SK-N-MC (cell line): ENCODE measurements at regions not wholly inside any gene's neighbourhood (a gene's known extent, or its start where the extent isn't known, plus 50 kb on each side); places are given as distances from the start of the nearest gene placed in this dataset.

Source experiments
- EZH2 ChIP-seq: fragments of 200-600 bp; sonication (generic); IDR thresholded peaks from one replicate; pipeline ENCODE4 v1.6.1; 2017; ENCODE audit warnings: antibody characterized with exemption
- FOXP2 ChIP-seq: optimal IDR thresholded peaks from 2 replicates; pipeline ENCODE3; 2011; ENCODE audit warnings: mild to moderate bottlenecking, moderate library complexity; ENCODE audit not compliant: insufficient read depth; ENCODE audit errors: extremely low read length, control extremely low read depth
- POLR2AphosphoS5 ChIP-seq: IDR thresholded peaks from 2 replicates; pipeline ENCODE4 v1.6.1; 2012; ENCODE audit warnings: mild to moderate bottlenecking, low read depth, low read length, borderline replicate concordance

- TF ChIP-seq POLR2AphosphoS5, result no peak
- no peak for TF ChIP-seq EZH2
- TF ChIP-seq FOXP2, result no peak
Observed at GRCh38 chr10:44781131-44781530, 130.0 kb upstream of the TMEM72 start.
